ENCODE measurements at regions not wholly inside any gene's neighbourhood (a gene's known extent, or its start where the extent isn't known, plus 50 kb on each side); places are given as distances from the start of the nearest gene placed in this dataset.
"Not testable (repeated sequence)": the region's sequence is repeated elsewhere in the genome, so short reads cannot be mapped to it uniquely, and the experiment has no call there.

DNA sequence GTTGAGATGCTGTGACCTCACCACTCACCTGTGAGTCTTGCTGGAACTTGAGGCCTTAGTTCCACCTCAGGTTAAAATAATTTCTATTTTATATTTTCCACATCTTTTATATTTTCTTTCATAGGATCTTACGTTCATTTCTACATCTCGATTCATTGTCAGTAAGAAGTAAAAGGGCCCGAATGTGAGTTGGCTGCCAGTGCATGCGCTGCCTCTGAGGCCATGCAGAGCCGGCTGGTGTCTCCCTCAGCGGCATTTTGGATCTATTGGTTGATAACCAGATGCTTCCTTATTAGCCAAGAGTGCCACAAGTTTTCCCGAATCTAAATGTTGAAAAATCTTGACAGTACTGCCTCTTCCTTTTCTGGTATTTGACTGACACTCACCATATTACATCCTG lies 347.3 kb downstream of the TEX29 start:
- Histone ChIP-seq H3K4me3 (ENCODE audit: low read depth, low read length) (no peak overlapping the region), H3K4me1 (no peaks in the 10 kb centered on the region), H3K9me3 (ENCODE audit: control insufficient read depth, low read length) (no peaks in the 10 kb centered on the region), H3K36me3 (ENCODE audit: control insufficient read depth, insufficient read depth, low read length) (no peaks in the 10 kb centered on the region), H3K9ac (no peak overlapping the region), H3K27me3 (ENCODE audit: control insufficient read depth, insufficient read depth, low read length) (no peaks in the 10 kb centered on the region), H3K79me2 (no peaks in the 10 kb centered on the region), H2AFZ (no peak overlapping the region), H3K4me2 (ENCODE audit: low read length) (no peak overlapping the region), H3K27ac (no peak overlapping the region)
- TF ChIP-seq, protein P1, sequence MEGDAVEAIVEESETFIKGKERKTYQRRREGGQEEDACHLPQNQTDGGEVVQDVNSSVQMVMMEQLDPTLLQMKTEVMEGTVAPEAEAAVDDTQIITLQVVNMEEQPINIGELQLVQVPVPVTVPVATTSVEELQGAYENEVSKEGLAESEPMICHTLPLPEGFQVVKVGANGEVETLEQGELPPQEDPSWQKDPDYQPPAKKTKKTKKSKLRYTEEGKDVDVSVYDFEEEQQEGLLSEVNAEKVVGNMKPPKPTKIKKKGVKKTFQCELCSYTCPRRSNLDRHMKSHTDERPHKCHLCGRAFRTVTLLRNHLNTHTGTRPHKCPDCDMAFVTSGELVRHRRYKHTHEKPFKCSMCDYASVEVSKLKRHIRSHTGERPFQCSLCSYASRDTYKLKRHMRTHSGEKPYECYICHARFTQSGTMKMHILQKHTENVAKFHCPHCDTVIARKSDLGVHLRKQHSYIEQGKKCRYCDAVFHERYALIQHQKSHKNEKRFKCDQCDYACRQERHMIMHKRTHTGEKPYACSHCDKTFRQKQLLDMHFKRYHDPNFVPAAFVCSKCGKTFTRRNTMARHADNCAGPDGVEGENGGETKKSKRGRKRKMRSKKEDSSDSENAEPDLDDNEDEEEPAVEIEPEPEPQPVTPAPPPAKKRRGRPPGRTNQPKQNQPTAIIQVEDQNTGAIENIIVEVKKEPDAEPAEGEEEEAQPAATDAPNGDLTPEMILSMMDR (IDR thresholded peaks at IDR 0.05): no peak

GRCh38 chr13:111668451-111668850 lies 348.0 kb downstream of the TEX29 start:
- Histone ChIP-seq H3K9ac (no peak overlapping the region), H3K27ac (no peak overlapping the region), H2AFZ (no peak overlapping the region), H3K79me2 (no peaks in the 10 kb centered on the region), H3K27me3 (ENCODE audit: control insufficient read depth, insufficient read depth, low read length) (no peaks in the 10 kb centered on the region), H3K4me1 (no peaks in the 10 kb centered on the region), H3K9me3 (ENCODE audit: control insufficient read depth, low read length) (no peaks in the 10 kb centered on the region), H3K36me3 (ENCODE audit: control insufficient read depth, insufficient read depth, low read length) (no peaks in the 10 kb centered on the region), H3K4me3 (ENCODE audit: low read depth, low read length) (no peak overlapping the region), H3K4me2 (ENCODE audit: low read length) (no peak overlapping the region)
- TF ChIP-seq, protein P1 (IDR thresholded peaks at IDR 0.05): no peak

GRCh38 chr13:111672198-111672597 lies 351.8 kb downstream of the TEX29 start:
- not testable (repeated sequence) for H3K9ac ChIP-seq; H3K27ac ChIP-seq; H3K79me2 ChIP-seq; H3K4me1 ChIP-seq; H3K4me3 ChIP-seq (ENCODE audit: low read depth, low read length); H3K36me3 ChIP-seq (ENCODE audit: control insufficient read depth, insufficient read depth, low read length); H3K27me3 ChIP-seq (ENCODE audit: control insufficient read depth, insufficient read depth, low read length); H3K4me2 ChIP-seq (ENCODE audit: low read length); H3K9me3 ChIP-seq (ENCODE audit: control insufficient read depth, low read length); H2AFZ ChIP-seq

DNA sequence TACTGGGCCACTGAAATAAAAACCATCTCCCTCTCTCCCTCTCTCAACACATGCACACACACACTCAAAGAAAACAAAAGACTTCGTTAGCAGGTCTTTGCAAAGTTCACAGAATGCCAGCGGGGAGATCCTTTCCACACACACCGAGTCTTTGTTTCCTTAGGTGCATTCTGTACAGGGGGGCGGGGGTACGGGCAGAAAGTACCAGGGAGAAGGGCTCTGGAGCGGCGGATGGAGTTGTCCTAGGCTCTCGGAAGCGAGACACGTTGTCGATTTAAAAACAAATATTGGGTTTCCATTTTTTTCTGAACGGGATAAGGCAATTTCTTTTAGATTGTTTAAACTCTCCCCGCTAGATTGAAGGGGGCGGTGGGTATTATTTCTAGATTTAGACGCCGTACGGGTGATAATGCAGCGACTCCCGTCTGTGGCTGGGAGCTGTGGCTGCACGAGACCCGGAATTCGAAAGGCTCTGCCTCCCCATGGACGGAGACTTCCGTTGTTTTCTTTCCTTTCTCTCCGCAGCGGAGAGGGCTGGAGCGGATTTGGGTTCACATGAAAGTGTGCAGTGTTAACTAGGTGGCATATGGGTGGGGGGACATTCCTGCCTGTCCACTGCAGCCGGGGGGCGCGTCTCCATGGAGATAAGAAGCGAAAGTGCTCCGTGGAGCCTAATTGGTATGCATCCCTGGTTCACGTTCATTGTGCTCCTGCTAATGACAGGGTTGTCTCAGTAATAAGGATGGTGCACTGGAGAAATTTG lies 357.9 kb downstream of the TEX29 start:
- not testable (repeated sequence) for H3K36me3 ChIP-seq (ENCODE audit: control insufficient read depth, insufficient read depth, low read length); H3K4me1 ChIP-seq; H3K27ac ChIP-seq; H3K9ac ChIP-seq; H3K9me3 ChIP-seq (ENCODE audit: control insufficient read depth, low read length); H3K79me2 ChIP-seq; H3K4me3 ChIP-seq (ENCODE audit: low read depth, low read length); H3K4me2 ChIP-seq (ENCODE audit: low read length); H2AFZ ChIP-seq; H3K27me3 ChIP-seq (ENCODE audit: control insufficient read depth, insufficient read depth, low read length)

- H3K4me2 ChIP-seq (ENCODE audit: low read length); H3K79me2 ChIP-seq; H3K27ac ChIP-seq: not testable (repeated sequence)
These were observed 359.2 kb downstream of the TEX29 start for GRCh38 chr13:111679645-111680044.

DNA sequence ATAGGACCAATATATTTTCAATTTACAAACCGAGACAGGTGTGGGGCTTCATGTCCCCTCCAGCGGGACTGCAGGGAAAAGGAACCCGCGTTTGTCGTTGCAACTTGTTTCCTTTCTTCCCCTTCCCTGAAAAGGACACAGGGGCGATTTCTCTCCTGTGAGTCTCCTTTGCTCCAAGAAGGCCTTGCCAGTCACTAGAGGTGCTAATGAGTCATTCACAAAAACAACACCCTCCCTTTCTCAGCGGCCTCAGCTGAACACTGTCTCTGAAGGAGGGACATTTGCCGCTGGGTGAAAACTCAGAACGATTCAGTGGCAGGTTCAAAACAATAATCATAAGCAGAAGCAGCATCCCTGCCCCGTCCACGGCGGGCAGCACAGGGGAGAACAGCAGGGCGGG lies 359.7 kb downstream of the TEX29 start:
- not testable (repeated sequence) for H3K9ac ChIP-seq; H3K27ac ChIP-seq; H3K4me2 ChIP-seq (ENCODE audit: low read length); H3K4me3 ChIP-seq (ENCODE audit: low read depth, low read length); H3K9me3 ChIP-seq (ENCODE audit: control insufficient read depth, low read length); H3K36me3 ChIP-seq (ENCODE audit: control insufficient read depth, insufficient read depth, low read length); H3K79me2 ChIP-seq; H3K4me1 ChIP-seq; H2AFZ ChIP-seq; H3K27me3 ChIP-seq (ENCODE audit: control insufficient read depth, insufficient read depth, low read length)

More at GRCh38 chr13:111679645-111680044, 359.2 kb downstream of the TEX29 start:
- H3K36me3 ChIP-seq (ENCODE audit: control insufficient read depth, insufficient read depth, low read length); H3K9me3 ChIP-seq (ENCODE audit: control insufficient read depth, low read length); H3K4me1 ChIP-seq; H2AFZ ChIP-seq; H3K9ac ChIP-seq; H3K4me3 ChIP-seq (ENCODE audit: low read depth, low read length); H3K27me3 ChIP-seq (ENCODE audit: control insufficient read depth, insufficient read depth, low read length): not testable (repeated sequence)

GRCh38 chr13:111692028-111692427 lies 371.6 kb downstream of the TEX29 start:
- not testable (repeated sequence) for H3K9me3 ChIP-seq (ENCODE audit: control insufficient read depth, low read length); H3K27me3 ChIP-seq (ENCODE audit: control insufficient read depth, insufficient read depth, low read length); H3K36me3 ChIP-seq (ENCODE audit: control insufficient read depth, insufficient read depth, low read length); H3K27ac ChIP-seq; H3K4me3 ChIP-seq (ENCODE audit: low read depth, low read length); H3K9ac ChIP-seq; H2AFZ ChIP-seq; H3K79me2 ChIP-seq; H3K4me2 ChIP-seq (ENCODE audit: low read length); H3K4me1 ChIP-seq

GRCh38 chr13:111696121-111696520 lies 370.8 kb upstream of the SOX1 start:
- not testable (repeated sequence) for H3K27ac ChIP-seq; H3K4me2 ChIP-seq (ENCODE audit: low read length); H3K9ac ChIP-seq; H3K4me3 ChIP-seq (ENCODE audit: low read depth, low read length); H3K9me3 ChIP-seq (ENCODE audit: control insufficient read depth, low read length); H3K4me1 ChIP-seq; H3K36me3 ChIP-seq (ENCODE audit: control insufficient read depth, insufficient read depth, low read length); H3K79me2 ChIP-seq; H2AFZ ChIP-seq; H3K27me3 ChIP-seq (ENCODE audit: control insufficient read depth, insufficient read depth, low read length)

DNA sequence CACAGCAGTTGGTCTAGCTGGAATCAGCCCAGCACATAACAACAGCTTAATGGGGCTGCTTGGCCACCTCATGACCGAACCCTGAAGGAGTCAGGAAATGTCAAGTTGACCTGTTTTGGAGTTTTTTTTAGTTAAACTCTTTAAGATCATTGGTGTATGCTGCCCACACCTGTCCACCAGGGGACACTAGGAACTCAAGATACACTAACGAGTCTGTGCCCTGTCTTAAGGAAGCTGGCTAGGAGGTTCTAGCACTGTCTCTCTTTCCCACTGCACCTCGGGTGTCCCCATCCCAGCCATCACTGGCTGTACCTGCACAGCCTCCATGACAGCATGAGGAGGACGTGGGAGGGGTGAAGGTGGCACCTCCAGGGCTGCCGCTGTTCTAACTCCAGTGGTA lies 364.9 kb upstream of the SOX1 start:
- H3K36me3 ChIP-seq (ENCODE audit: control insufficient read depth, insufficient read depth, low read length); H3K9me3 ChIP-seq (ENCODE audit: control insufficient read depth, low read length); H3K4me3 ChIP-seq (ENCODE audit: low read depth, low read length); H3K27me3 ChIP-seq (ENCODE audit: control insufficient read depth, insufficient read depth, low read length); H3K4me2 ChIP-seq (ENCODE audit: low read length); H3K4me1 ChIP-seq; H2AFZ ChIP-seq; H3K9ac ChIP-seq; H3K27ac ChIP-seq; H3K79me2 ChIP-seq: not testable (repeated sequence)
